ENCODE measurements at regions not wholly inside any gene's neighbourhood (a gene's known extent, or its start where the extent isn't known, plus 50 kb on each side); places are given as distances from the start of the nearest gene placed in this dataset.

DNA sequence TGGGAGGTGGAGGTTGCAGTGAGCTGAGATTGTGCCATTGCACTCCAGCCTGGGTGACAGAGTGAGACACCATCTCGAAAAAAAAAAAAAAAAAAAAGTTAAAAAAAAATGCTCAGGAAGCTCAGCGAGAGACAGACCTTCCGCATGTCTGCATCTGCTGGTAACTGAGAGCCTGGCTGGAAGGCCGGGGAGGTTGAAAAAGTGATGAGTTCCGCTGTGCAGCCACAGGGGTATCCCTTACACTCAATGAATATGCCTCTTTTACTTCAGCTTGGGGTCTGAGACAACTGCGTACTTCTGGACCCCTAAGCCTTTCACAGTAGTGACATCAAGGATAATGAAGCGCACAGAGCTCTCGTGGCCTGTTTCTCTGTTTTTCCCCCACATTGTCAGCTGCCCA is 179.9 kb upstream of the KLF4 start:
- Histone ChIP-seq H3K36me3 (ENCODE audit: control insufficient read depth in 1 of 2, insufficient read depth in 2 of 2, low read length in 2 of 2) (no peaks in the 10 kb centered on the region), H3K27ac (ENCODE audit: low read depth, low read length) (no peak overlapping the region), H2AK5ac (ENCODE audit: low read length) (no peak overlapping the region), H3K79me1 (ENCODE audit: low read length) (no peaks in the 10 kb centered on the region), H2AFZ (ENCODE audit: insufficient read depth, low read length, poor library complexity) (no peak overlapping the region), H3K9me3 (ENCODE audit: insufficient read depth, low read depth, low read length) (no peaks in the 10 kb centered on the region), H4K12ac (ENCODE audit: low read depth, low read length) (no peak overlapping the region), H3K4me1 (ENCODE audit: control insufficient read depth in 1 of 2, insufficient read depth in 2 of 2, low read length in 2 of 2) (no peaks in the 10 kb centered on the region), H4K91ac (ENCODE audit: low read depth, low read length) (no peak overlapping the region), H3K4me3 (ENCODE audit: low read depth, low read length) (no peak overlapping the region), H3K14ac (ENCODE audit: low read length) (no peak overlapping the region), H3K4ac (ENCODE audit: low read depth, low read length) (no peak overlapping the region), H3K18ac (ENCODE audit: low read length) (no peak overlapping the region), H2BK12ac (ENCODE audit: low read length) (no peak overlapping the region), H3K23ac (ENCODE audit: low read length) (no peak overlapping the region), H2BK5ac (ENCODE audit: low read depth, low read length, poor library complexity) (no peak overlapping the region), H2BK120ac (ENCODE audit: insufficient read depth, low read length, poor library complexity) (no peak overlapping the region), H3K79me2 (ENCODE audit: control insufficient read depth, insufficient read depth, low read length, poor library complexity) (no peaks in the 10 kb centered on the region), H3K4me2 (ENCODE audit: low read length) (no peak overlapping the region), H3K27me3 (ENCODE audit: insufficient read depth, low read length) (no peaks in the 10 kb centered on the region), H4K8ac (ENCODE audit: low read depth, low read length) (no peak overlapping the region), H3K9ac (ENCODE audit: low read length) (no peak overlapping the region)
- no CpG with 5 or more reads among the region's 8 CpGs for WGBS (ENCODE audit: extremely low coverage, insufficient coverage, insufficient read length)
- no peak for DNase-seq

GRCh38 chr9:107667231-107668070 is 177.9 kb upstream of the KLF4 start:
- WGBS (ENCODE audit: extremely low coverage, insufficient coverage, insufficient read length) = no CpG with 5 or more reads among the region's 16 CpGs

GRCh38 chr9:107665057-107665456 is 175.5 kb upstream of the KLF4 start:
- DNase-seq = no peak
- Histone ChIP-seq H3K9me3 (ENCODE audit: insufficient read depth, low read depth, low read length) (no peaks in the 10 kb centered on the region), H3K4ac (ENCODE audit: low read depth, low read length) (no peak overlapping the region), H2AFZ (ENCODE audit: insufficient read depth, low read length, poor library complexity) (no peak overlapping the region), H3K27me3 (ENCODE audit: insufficient read depth, low read length) (no peaks in the 10 kb centered on the region), H4K91ac (ENCODE audit: low read depth, low read length) (no peak overlapping the region), H3K36me3 (ENCODE audit: control insufficient read depth in 1 of 2, insufficient read depth in 2 of 2, low read length in 2 of 2) (no peaks in the 10 kb centered on the region), H3K4me2 (ENCODE audit: low read length) (no peak overlapping the region), H3K18ac (ENCODE audit: low read length) (no peak overlapping the region), H4K12ac (ENCODE audit: low read depth, low read length) (no peak overlapping the region), H3K79me1 (ENCODE audit: low read length) (no peaks in the 10 kb centered on the region), H2BK120ac (ENCODE audit: insufficient read depth, low read length, poor library complexity) (no peak overlapping the region), H2BK12ac (ENCODE audit: low read length) (no peak overlapping the region), H4K8ac (ENCODE audit: low read depth, low read length) (no peak overlapping the region), H3K79me2 (ENCODE audit: control insufficient read depth, insufficient read depth, low read length, poor library complexity) (no peaks in the 10 kb centered on the region), H3K9ac (ENCODE audit: low read length) (no peak overlapping the region), H3K27ac (ENCODE audit: low read depth, low read length) (no peak overlapping the region), H2BK5ac (ENCODE audit: low read depth, low read length, poor library complexity) (no peak overlapping the region), H3K23ac (ENCODE audit: low read length) (no peak overlapping the region), H3K4me1 (ENCODE audit: control insufficient read depth in 1 of 2, insufficient read depth in 2 of 2, low read length in 2 of 2) (no peaks in the 10 kb centered on the region), H3K4me3 (ENCODE audit: low read depth, low read length) (no peak overlapping the region), H2AK5ac (ENCODE audit: low read length) (no peak overlapping the region), H3K14ac (ENCODE audit: low read length) (no peak overlapping the region)
- no CpG with 5 or more reads among the region's 4 CpGs for WGBS (ENCODE audit: extremely low coverage, insufficient coverage, insufficient read length)

More at GRCh38 chr9:107667231-107668070, 177.9 kb upstream of the KLF4 start:
- Histone ChIP-seq H3K9me3 (ENCODE audit: insufficient read depth, low read depth, low read length) (no peaks in the 10 kb centered on the region), H3K79me1 (ENCODE audit: low read length) (no peaks in the 10 kb centered on the region), H2AFZ (ENCODE audit: insufficient read depth, low read length, poor library complexity) (no peak overlapping the region), H3K27me3 (ENCODE audit: insufficient read depth, low read length) (no peaks in the 10 kb centered on the region), H4K12ac (ENCODE audit: low read depth, low read length) (no peak overlapping the region), H2BK120ac (ENCODE audit: insufficient read depth, low read length, poor library complexity) (no peak overlapping the region), H3K4ac (ENCODE audit: low read depth, low read length) (no peak overlapping the region), H2AK5ac (ENCODE audit: low read length) (no peak overlapping the region), H2BK12ac (ENCODE audit: low read length) (no peak overlapping the region), H4K91ac (ENCODE audit: low read depth, low read length) (no peak overlapping the region), H2BK5ac (ENCODE audit: low read depth, low read length, poor library complexity) (no peak overlapping the region), H3K36me3 (ENCODE audit: control insufficient read depth in 1 of 2, insufficient read depth in 2 of 2, low read length in 2 of 2) (no peaks in the 10 kb centered on the region), H3K18ac (ENCODE audit: low read length) (no peak overlapping the region), H3K23ac (ENCODE audit: low read length) (no peak overlapping the region), H3K4me2 (ENCODE audit: low read length) (no peak overlapping the region), H4K8ac (ENCODE audit: low read depth, low read length) (no peak overlapping the region), H3K9ac (ENCODE audit: low read length) (no peak overlapping the region), H3K4me1 (ENCODE audit: control insufficient read depth in 1 of 2, insufficient read depth in 2 of 2, low read length in 2 of 2) (no peaks in the 10 kb centered on the region), H3K27ac (ENCODE audit: low read depth, low read length) (no peak overlapping the region), H3K4me3 (ENCODE audit: low read depth, low read length) (no peak overlapping the region), H3K14ac (ENCODE audit: low read length) (no peak overlapping the region), H3K79me2 (ENCODE audit: control insufficient read depth, insufficient read depth, low read length, poor library complexity) (no peaks in the 10 kb centered on the region)
- DNase-seq = no peak

GRCh38 chr9:107660976-107661375 is 171.4 kb upstream of the KLF4 start:
- Histone ChIP-seq H3K9ac (ENCODE audit: low read length) (no peak overlapping the region), H3K4me3 (ENCODE audit: low read depth, low read length) (no peak overlapping the region), H3K27ac (ENCODE audit: low read depth, low read length) (no peak overlapping the region), H2AFZ (ENCODE audit: insufficient read depth, low read length, poor library complexity) (no peak overlapping the region), H2BK12ac (ENCODE audit: low read length) (no peak overlapping the region), H3K4ac (ENCODE audit: low read depth, low read length) (no peak overlapping the region), H3K79me1 (ENCODE audit: low read length) (no peaks in the 10 kb centered on the region), H2BK120ac (ENCODE audit: insufficient read depth, low read length, poor library complexity) (no peak overlapping the region), H3K79me2 (ENCODE audit: control insufficient read depth, insufficient read depth, low read length, poor library complexity) (no peaks in the 10 kb centered on the region), H3K27me3 (ENCODE audit: insufficient read depth, low read length) (no peaks in the 10 kb centered on the region), H3K36me3 (ENCODE audit: control insufficient read depth in 1 of 2, insufficient read depth in 2 of 2, low read length in 2 of 2) (no peaks in the 10 kb centered on the region), H3K4me2 (ENCODE audit: low read length) (no peak overlapping the region), H3K14ac (ENCODE audit: low read length) (no peak overlapping the region), H3K4me1 (ENCODE audit: control insufficient read depth in 1 of 2, insufficient read depth in 2 of 2, low read length in 2 of 2) (no peaks in the 10 kb centered on the region), H3K9me3 (ENCODE audit: insufficient read depth, low read depth, low read length) (no peaks in the 10 kb centered on the region), H4K91ac (ENCODE audit: low read depth, low read length) (no peak overlapping the region), H4K8ac (ENCODE audit: low read depth, low read length) (no peak overlapping the region), H2BK5ac (ENCODE audit: low read depth, low read length, poor library complexity) (no peak overlapping the region), H2AK5ac (ENCODE audit: low read length) (no peak overlapping the region), H3K18ac (ENCODE audit: low read length) (no peak overlapping the region), H4K12ac (ENCODE audit: low read depth, low read length) (no peak overlapping the region), H3K23ac (ENCODE audit: low read length) (no peak overlapping the region)
- WGBS (ENCODE audit: extremely low coverage, insufficient coverage, insufficient read length) = no CpG with 5 or more reads among the region's 2 CpGs
- no peak for DNase-seq
